ENCODE measurements at regions not wholly inside any gene's neighbourhood (a gene's known extent, or its start where the extent isn't known, plus 50 kb on each side); places are given as distances from the start of the nearest gene placed in this dataset.

DNA sequence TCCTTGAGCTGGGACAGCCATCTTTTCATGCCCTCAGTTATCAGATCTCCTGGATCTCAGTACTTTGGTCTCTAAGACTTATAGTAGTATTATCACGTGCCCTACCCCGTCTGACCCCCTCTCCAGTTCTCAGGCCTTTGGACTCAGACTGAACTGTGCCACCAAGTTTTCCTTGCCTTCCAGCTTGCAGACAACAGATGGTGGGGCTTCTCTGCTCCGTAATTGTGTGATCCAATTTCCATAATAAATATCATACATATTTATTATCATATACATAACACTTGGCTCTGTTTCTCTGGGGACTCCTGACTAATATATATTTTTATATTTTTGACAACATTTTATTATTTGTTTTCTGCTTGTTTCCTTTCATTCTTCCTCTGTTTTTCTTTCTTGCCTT lies 458.8 kb upstream of the SEMA6D start:
- H3K4me3 ChIP-seq (ENCODE audit: extremely low read depth in 1 of 4, insufficient read depth in 2 of 4, low read depth in 3 of 4, low read length in 4 of 4) = no peak overlapping the region

More for the DNA sequence above, 458.8 kb upstream of the SEMA6D start:
- FAIRE-seq = no peak
- Histone ChIP-seq H3K23me2 (ENCODE audit: low read depth, low read length) (no peaks in the 10 kb centered on the region), H3K79me1 (ENCODE audit: low read depth, low read length) (no peaks in the 10 kb centered on the region), H2BK20ac (ENCODE audit: low read length) (no peak overlapping the region), H3K27ac (ENCODE audit: low read depth, low read length) (no peak overlapping the region), H4K8ac (ENCODE audit: extremely low read depth, insufficient read depth, low read length) (no peak overlapping the region), H3K4me2 (ENCODE audit: insufficient read depth in 1 of 2, low read depth in 2 of 2, low read length in 2 of 2) (no peak overlapping the region), H4K20me1 (replicated peaks in 1 of 2; ENCODE audit: control insufficient read depth in 1 of 2, insufficient read depth in 2 of 2, low read length in 2 of 2) (no peaks in the 10 kb centered on the region), H2BK12ac (ENCODE audit: low read depth, low read length) (no peak overlapping the region), H3K4me1 (replicated peaks in 1 of 4; ENCODE audit: control insufficient read depth in 3 of 4, insufficient read depth in 4 of 4, low read length in 3 of 4) (no peaks in the 10 kb centered on the region), H3K56ac (replicated peaks; ENCODE audit: insufficient read length, low read depth, low read length) (no peak overlapping the region), H3K18ac (ENCODE audit: extremely low read depth, low read length) (no peak overlapping the region), H3K79me2 (ENCODE audit: control insufficient read depth in 1 of 2, insufficient read depth in 2 of 2, low read length in 2 of 2) (no peaks in the 10 kb centered on the region), H2BK120ac (replicated peaks; ENCODE audit: low read depth, low read length) (no peak overlapping the region), H4K5ac (ENCODE audit: insufficient read length, low read depth, low read length) (no peak overlapping the region), H3K23ac (ENCODE audit: insufficient read length) (no peak overlapping the region), H3K9me3 (ENCODE audit: insufficient read depth in 2 of 2, low read depth in 1 of 2, low read length in 1 of 2) (no peaks in the 10 kb centered on the region), H2BK5ac (ENCODE audit: low read depth, low read length) (no peak overlapping the region), H3K4ac (replicated peaks; ENCODE audit: insufficient read length, low read depth, low read length) (no peak overlapping the region), H3K9ac (replicated peaks in 1 of 4; ENCODE audit: extremely low read depth in 1 of 4, low read depth in 3 of 4, low read length in 3 of 4) (no peak overlapping the region), H3K27me3 (replicated peaks in 1 of 4; ENCODE audit: control insufficient read depth in 3 of 4, extremely low read depth in 1 of 4, insufficient read depth in 3 of 4, low read length in 3 of 4) (no peaks in the 10 kb centered on the region), H3K14ac (ENCODE audit: insufficient read length) (no peak overlapping the region), H2BK15ac (ENCODE audit: low read length) (no peak overlapping the region), H2AK5ac (ENCODE audit: low read depth, low read length) (no peak overlapping the region), H3K36me3 (ENCODE audit: control insufficient read depth in 2 of 4, insufficient read depth in 4 of 4, low read length in 3 of 4) (no peaks in the 10 kb centered on the region), H2AFZ (ENCODE audit: low read length) (no peak overlapping the region), H4K91ac (replicated peaks; ENCODE audit: insufficient read length, low read length) (no peak overlapping the region)
- DNase-seq (ENCODE audit: low read depth in 1 of 2, low spot score in 2 of 2) = no peak
- POLR2A ChIA-PET (ENCODE audit: partially characterized antibody) = no interaction called here
- 97% methylated on average over 3 of the region's 3 CpGs; no CpG with 5 or more reads in 1 of the 2 experiments for WGBS, 2 experiments (ENCODE audit: extremely low coverage in 1 of 2, insufficient coverage in 1 of 2, insufficient read length in 1 of 2, insufficient replicate concordance in 2 of 2, low coverage in 1 of 2, low lambda C conversion rate in 2 of 2, missing lambda C conversion rate in 1 of 2)
- CTCF ChIA-PET (ENCODE audit: partially characterized antibody) = interaction anchor here (0.5 kb wide), 1 partner anchor 373 kb away, joined by 3 read pairs; no protein-coding TSS in a partner anchor
- no peak for TF ChIP-seq TAF1 (IDR thresholded peaks at IDR 0.05; ENCODE audit: low read depth, low read length)
- no peak for TF ChIP-seq CHD2 (IDR thresholded peaks at IDR 0.05; ENCODE audit: low read length)
- no peak for TF ChIP-seq TEAD4 (IDR thresholded peaks at IDR 0.05; ENCODE audit: low read depth, low read length)
- no peak for TF ChIP-seq SP1 (IDR thresholded peaks at IDR 0.05; ENCODE audit: low read depth, low read length)
- TF ChIP-seq RAD21 (IDR thresholded peaks at IDR 0.05 in 1 of 2, conservative IDR thresholded peaks at IDR 0.05 in 1 of 2; ENCODE audit: low read depth in 2 of 2, low read length in 2 of 2) = no peak

Measured in H1 (cell line).